Omental fat pad (tissue), 3 donors: ENCODE measurements at regions not wholly inside any gene's neighbourhood (a gene's known extent, or its start where the extent isn't known, plus 50 kb on each side); places are given as distances from the start of the nearest gene placed in this dataset.
A peak's percentile ranks its signal among the peaks of the same experiment; 100 is the strongest.

Experiments used
- ATAC-seq: fragments of 150-250 bp; one replicate; pipeline ENCODE4 v1.9.1; 2016; ENCODE audit warnings: mild to moderate bottlenecking, moderate library complexity; ENCODE audit not compliant: low FRiP score
- DNase-seq: peaks from one replicate; pipeline ENCODE4 v3.0.0-alpha.2; 2019; ENCODE audit warnings: low spot score
- CTCF ChIP-seq, 3 donors: fragments of 450-650 bp; IDR thresholded peaks; one replicate each; pipeline ENCODE4 v1.5.1; 2016 to 2017; ENCODE audit warnings: antibody characterized with exemption in 3 of 3, mild to moderate bottlenecking in 3 of 3, moderate library complexity in 2 of 3

- TF ChIP-seq CTCF (IDR thresholded peaks at IDR 0.05), result no peak
- ATAC-seq, result no peak
These were observed 276.8 kb upstream of the MAP3K1 start for GRCh38 chr5:56538580-56538979.

GRCh38 chr5:56535347-56535746 lies 280.0 kb upstream of the MAP3K1 start:
- ATAC-seq (no peak), DNase-seq (no peak)
- TF ChIP-seq CTCF (IDR thresholded peaks at IDR 0.05), result no peak

More at GRCh38 chr5:56538580-56538979, 276.8 kb upstream of the MAP3K1 start:
- no peak for DNase-seq

- ATAC-seq (peak; percentile 82), DNase-seq (no peak)
- no peak for TF ChIP-seq CTCF (IDR thresholded peaks at IDR 0.05)
These were observed 281.1 kb upstream of the MAP3K1 start for GRCh38 chr5:56534102-56534829.

- DNase-seq (no peak), ATAC-seq (no peak)
- TF ChIP-seq CTCF (IDR thresholded peaks at IDR 0.05), result no peak
These were observed 282.9 kb upstream of the MAP3K1 start for GRCh38 chr5:56532466-56532865.

GRCh38 chr5:56530626-56531138 lies 284.7 kb upstream of the MAP3K1 start:
- DNase-seq (no peak), ATAC-seq (no peak)
- TF ChIP-seq CTCF (IDR thresholded peaks at IDR 0.05), result no peak

- TF ChIP-seq CTCF (IDR thresholded peaks at IDR 0.05), result no peak
- no peak for DNase-seq
- ATAC-seq, result no peak
These were observed 285.5 kb upstream of the MAP3K1 start for GRCh38 chr5:56529666-56530430.
